Omental fat pad (tissue), 3 donors: ENCODE measurements at regions not wholly inside any gene's neighbourhood (a gene's known extent, or its start where the extent isn't known, plus 50 kb on each side); places are given as distances from the start of the nearest gene placed in this dataset.

Experiments
- ATAC-seq: fragments of 150-250 bp; one replicate; pipeline ENCODE4 v1.9.1; 2016; ENCODE audit warnings: mild to moderate bottlenecking, moderate library complexity; ENCODE audit not compliant: low FRiP score
- DNase-seq: peaks from one replicate; pipeline ENCODE4 v3.0.0-alpha.2; 2019; ENCODE audit warnings: low spot score
- TF ChIP-seq, protein P1 (sequence below), 3 donors: fragments of 450-650 bp; IDR thresholded peaks; one replicate each; pipeline ENCODE4 v1.5.1; 2016 to 2017; ENCODE audit warnings: antibody characterized with exemption in 3 of 3, mild to moderate bottlenecking in 3 of 3, moderate library complexity in 2 of 3

DNA sequence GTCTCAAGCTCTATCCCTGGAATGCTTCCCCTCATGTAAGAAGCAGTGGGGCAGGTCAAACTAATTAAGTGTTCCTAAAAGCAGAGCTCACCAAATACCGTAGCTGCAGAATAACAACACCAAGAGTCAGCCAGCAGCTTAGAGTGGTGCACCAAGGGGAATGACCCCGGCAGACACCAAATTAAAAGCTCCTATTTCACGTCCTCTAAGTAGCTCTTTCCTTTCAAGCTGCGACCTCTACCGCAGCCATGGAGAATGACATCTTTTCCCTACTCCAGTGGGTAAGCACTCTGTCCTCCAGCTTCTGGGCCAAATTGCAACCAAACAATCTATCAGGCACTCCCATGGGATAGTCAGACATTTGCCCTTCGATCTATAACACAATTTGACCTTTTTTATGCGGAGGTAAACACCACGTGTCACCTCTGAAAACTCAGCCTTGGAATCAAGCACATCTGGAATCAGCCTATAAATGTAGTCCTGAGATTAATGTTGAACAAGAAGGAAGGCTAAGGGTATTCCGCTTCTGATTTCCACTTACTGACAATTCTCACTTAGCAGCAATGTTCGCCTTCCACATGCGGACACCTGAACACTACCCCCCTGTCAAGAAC is 67.6 kb upstream of the CDKN3 start:
- ATAC-seq (peak; percentile 59), DNase-seq (no peak)
- TF ChIP-seq, protein P1, sequence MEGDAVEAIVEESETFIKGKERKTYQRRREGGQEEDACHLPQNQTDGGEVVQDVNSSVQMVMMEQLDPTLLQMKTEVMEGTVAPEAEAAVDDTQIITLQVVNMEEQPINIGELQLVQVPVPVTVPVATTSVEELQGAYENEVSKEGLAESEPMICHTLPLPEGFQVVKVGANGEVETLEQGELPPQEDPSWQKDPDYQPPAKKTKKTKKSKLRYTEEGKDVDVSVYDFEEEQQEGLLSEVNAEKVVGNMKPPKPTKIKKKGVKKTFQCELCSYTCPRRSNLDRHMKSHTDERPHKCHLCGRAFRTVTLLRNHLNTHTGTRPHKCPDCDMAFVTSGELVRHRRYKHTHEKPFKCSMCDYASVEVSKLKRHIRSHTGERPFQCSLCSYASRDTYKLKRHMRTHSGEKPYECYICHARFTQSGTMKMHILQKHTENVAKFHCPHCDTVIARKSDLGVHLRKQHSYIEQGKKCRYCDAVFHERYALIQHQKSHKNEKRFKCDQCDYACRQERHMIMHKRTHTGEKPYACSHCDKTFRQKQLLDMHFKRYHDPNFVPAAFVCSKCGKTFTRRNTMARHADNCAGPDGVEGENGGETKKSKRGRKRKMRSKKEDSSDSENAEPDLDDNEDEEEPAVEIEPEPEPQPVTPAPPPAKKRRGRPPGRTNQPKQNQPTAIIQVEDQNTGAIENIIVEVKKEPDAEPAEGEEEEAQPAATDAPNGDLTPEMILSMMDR (IDR thresholded peaks at IDR 0.05) = no peak

DNA sequence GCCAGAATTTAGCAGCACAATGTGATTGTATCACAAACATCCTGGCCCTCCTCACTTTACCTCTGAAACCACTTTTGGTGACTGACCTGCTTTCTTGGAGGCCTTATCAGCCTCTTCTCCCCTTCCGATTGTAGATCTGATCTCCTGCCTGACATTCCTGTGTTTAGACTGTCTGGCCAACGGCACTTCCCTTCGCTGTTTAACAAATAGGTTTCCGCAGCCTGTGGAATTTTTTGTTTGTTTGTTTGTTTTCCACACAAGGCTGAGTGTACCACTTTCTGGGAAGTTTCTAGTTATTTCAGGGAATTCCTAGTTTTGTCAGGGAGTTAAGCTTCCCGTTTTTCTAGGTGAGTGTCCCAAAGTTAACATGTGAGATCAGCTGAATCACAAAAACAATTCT is 65.9 kb upstream of the CDKN3 start:
- TF ChIP-seq, protein P1 (IDR thresholded peaks at IDR 0.05) = no peak
- ATAC-seq (no peak), DNase-seq (no peak)

DNA sequence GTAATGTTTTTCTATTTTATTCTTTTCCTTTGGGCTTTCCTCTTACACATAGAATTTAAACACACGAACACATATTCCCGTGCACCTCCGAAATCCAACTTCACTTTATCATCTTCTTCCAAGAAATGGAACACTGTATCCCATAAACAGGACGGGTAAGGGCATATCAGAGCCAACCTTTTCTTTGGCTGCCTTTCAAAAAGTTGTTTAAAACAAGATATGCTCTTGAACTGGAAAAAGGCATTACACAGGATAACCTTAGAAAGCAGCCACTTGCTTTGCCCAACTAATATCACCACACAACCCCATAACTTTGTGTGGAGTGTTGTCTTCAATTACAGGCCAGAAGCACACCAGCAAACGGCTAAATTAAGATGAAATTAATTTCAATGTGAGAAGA is 65.3 kb upstream of the CDKN3 start:
- TF ChIP-seq, protein P1 (IDR thresholded peaks at IDR 0.05) = no peak
- DNase-seq (no peak), ATAC-seq (no peak)

DNA sequence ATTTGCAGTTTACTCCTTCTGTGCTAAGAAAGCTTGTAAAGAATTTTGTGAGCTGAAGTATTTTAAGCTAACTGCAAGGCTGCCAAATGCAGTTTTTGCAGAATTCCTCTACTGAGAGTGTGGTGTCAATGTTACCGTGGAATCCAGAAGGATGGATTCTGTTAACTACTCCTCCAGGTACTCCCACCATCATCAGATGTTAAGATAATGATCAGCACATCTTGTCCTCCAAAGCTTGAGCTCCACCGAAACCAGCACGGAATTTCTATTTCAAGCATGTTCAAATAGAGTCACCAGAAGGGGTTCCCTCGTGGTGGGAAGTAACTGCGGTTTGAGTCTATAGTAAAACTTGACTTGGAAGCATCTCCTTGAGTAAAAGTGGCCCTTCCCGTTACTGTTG is 64.3 kb upstream of the CDKN3 start:
- ATAC-seq = no peak
- no peak for DNase-seq
- TF ChIP-seq, protein P1 (IDR thresholded peaks at IDR 0.05) = no peak

DNA sequence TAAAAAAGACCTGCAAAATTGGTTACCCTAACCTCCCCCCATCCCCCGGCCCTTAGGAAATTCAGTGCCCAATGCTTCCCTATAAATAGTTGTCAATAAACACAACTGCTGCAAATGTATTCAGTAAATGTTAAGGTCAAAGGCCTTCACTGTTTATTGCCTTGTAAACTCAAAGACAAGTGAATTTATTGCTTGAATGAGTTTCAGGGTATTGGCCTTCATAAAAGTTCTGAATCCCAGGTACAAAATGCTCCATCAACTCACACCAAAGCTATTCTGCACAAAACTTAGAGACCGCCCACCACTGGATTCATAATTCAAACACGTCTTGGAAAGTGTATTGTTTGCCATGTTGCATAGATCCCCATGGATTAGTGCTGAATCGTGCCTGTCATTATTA is 63.3 kb upstream of the CDKN3 start:
- DNase-seq (no peak), ATAC-seq (no peak)
- TF ChIP-seq, protein P1 (IDR thresholded peaks at IDR 0.05) = no peak

DNA sequence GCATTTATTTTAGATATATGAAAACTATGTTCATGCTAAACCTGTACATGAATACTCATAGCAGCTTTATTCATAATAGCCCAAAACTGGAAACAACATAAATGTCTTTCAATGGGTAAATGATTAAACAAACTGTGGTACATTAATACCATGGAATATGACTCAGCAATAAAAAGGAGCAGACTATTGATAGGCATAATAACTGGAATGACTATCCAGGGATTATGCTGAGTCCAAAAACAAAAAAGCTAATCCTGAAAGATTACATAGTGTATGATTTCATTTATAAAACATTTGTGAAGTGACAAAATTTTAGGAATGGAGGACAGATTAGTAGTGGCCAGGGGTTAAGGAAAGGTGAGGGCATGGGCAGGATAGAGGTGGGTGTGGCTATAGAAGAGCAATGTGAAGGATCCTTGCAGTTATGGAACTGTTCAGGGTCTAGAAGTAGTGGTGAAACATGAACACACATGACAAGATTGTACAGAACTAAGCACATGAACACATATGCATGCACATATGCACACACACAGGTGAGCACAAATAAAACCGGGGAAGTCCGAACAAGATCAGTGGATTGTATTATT is 61.1 kb upstream of the CDKN3 start:
- DNase-seq (no peak), ATAC-seq (no peak)
- TF ChIP-seq, protein P1 (IDR thresholded peaks at IDR 0.05) = no peak

DNA sequence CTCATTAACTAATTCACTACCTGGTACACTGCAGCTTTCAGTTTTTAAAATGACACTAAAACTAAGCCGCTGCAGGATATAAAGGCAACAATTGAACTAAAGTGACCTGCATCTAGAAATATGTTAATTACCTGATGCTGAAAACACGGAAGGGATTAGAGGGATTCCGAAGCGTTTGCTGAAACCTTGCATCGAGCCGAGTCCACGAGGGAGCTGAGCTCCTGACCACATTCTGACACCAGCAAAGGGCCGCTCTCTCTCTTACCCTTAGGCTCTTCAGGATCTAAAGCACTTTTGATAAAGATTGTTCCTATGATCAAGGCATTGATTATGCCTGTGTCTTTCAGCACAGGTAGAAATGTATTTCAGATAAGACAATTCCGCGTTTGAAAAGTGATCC is 59.5 kb upstream of the CDKN3 start:
- TF ChIP-seq, protein P1 (IDR thresholded peaks at IDR 0.05) = no peak
- no peak for ATAC-seq
- no peak for DNase-seq
